Right cardiac atrium (tissue), 5 donors: ENCODE measurements at regions not wholly inside any gene's neighbourhood (a gene's known extent, or its start where the extent isn't known, plus 50 kb on each side); places are given as distances from the start of the nearest gene placed in this dataset.
A peak's percentile ranks its signal among the peaks of the same experiment; 100 is the strongest.

Source experiments
- ATAC-seq, 2 donors: fragments of 200-7000 bp; cut with Tn5 transposase; one replicate each; pipeline versions ENCODE4 v1.8.0 to v1.9.1; 2020; ENCODE audit warnings: moderate library complexity in 2 of 2, mild to moderate bottlenecking in 1 of 2
- DNase-seq, 3 donors: peaks; one replicate each; pipeline ENCODE4 v3.0.0-alpha.2; 2020
- H3K27ac ChIP-seq: one replicate; pipeline ENCODE4 v1.5.1; 2013; ENCODE audit warnings: mild to moderate bottlenecking, low read length, control low read depth, moderate library complexity
- H3K27me3 ChIP-seq: one replicate; pipeline ENCODE4 v1.6.1; 2013; ENCODE audit not compliant: control insufficient read depth, insufficient read depth
- H3K4me1 ChIP-seq: one replicate; pipeline ENCODE4 v1.6.1; 2013; ENCODE audit warnings: low read length; ENCODE audit not compliant: control insufficient read depth, insufficient read depth
- H3K4me3 ChIP-seq: one replicate; pipeline ENCODE4 v1.5.1; 2013; ENCODE audit warnings: low read length, control low read depth
- H3K9me3 ChIP-seq: one replicate; pipeline ENCODE4 v1.6.1; 2013; ENCODE audit warnings: low read length; ENCODE audit not compliant: control insufficient read depth
- WGBS: extraction: QIAGEN DNeasy Blood & Tissue Kit; methylation state at CpG from one replicate; pipeline ENCODE4 v1.1.7; 2013; 5-methylcytosine and 5-hydroxymethylcytosine counted together
- intact Hi-C, 4 donors: fragments of 100-400 bp; cut with DNase I; formaldehyde crosslinking; loops; one replicate each; pipeline versions ENCODE4 v1.11.0 to v1.14.0; 2022 to 2023
- donor health status: healthy with polysubstance abuse.
- donor health status: DM: no; HTN: yes; CAD: no.
- donor health status: DM: no; HTN: no; CAD: no.
- donor health status: DM: no; HTN: yes; CAD: no; lungs with severe emphysema.
- donor health status: DM: yes; HTN: yes; CAD: no.

- ATAC-seq (peak in 1 of 2 donors; percentile 10), DNase-seq (no peak)
- H3K27me3 ChIP-seq = no peaks in the 10 kb centered on the region
- intact Hi-C loops = no loop called here
- no peak overlapping the region for H3K4me3 ChIP-seq
- 83% methylated on average over 23 of the region's 23 CpGs for WGBS
- H3K4me1 ChIP-seq = no peaks in the 10 kb centered on the region
- H3K27ac ChIP-seq = no peak overlapping the region
- no peaks in the 10 kb centered on the region for H3K9me3 ChIP-seq
These were observed 452.4 kb upstream of the B3GAT1 start for GRCh38 chr11:134864233-134864967.

DNA sequence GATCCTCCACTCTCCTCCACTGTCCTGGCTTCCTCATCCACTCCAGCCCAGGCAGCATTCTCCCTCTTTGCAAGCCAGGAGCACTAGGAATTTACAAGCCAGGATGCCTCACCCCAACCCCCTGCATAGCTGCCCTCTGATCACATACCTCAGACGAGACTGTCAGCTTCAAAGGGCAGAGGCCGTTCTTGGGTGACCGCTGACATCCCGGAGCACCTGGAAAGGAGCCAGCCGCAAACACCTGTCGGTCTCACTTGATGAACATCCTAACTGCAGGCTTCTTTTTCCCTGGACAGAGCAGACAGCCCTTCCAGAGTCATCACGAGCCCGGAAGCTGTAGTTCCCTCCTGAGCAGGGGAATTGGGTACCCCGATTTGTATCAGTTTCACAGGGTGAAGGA lies 451.3 kb upstream of the B3GAT1 start:
- ATAC-seq (no peak), DNase-seq (no peak)
- Histone ChIP-seq H3K9me3 (no peaks in the 10 kb centered on the region), H3K4me1 (no peaks in the 10 kb centered on the region), H3K4me3 (no peak overlapping the region), H3K27ac (no peak overlapping the region), H3K27me3 (no peaks in the 10 kb centered on the region)
- intact Hi-C loops = no loop called here
- 56% methylated on average over 9 of the region's 9 CpGs for whole genome bisulfite sequencing

DNA sequence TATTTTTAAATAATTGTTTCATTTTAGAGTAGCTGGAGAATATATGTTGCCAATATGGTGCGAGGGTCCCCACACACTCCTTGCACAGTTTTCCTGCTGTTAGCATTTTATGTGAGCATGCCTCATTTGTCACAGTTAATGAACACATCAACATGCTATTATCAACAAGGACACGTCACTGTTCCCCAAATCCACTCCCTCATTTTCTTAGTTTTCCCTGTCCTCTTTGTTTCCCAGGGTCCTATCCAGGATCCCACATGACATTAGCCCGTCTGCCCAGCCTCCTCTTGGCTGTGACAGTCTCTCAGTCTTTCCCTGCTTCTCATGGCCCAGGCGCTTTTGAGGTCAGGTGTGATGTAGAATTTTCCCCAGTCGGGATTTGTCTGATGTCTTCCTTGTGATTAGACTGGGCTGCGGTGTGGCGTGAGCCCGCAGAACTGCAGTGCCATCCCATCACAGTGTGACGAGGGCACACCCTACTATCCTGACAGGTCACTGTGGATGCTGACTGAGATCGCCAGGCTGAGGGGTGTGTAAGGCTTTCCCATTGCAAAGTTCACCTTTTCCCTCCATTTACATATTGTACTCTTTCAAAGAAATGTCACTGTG lies 450.6 kb upstream of the B3GAT1 start:
- intact Hi-C loops = no loop called here
- ATAC-seq (no peak), DNase-seq (no peak)
- WGBS = 60% methylated on average over 10 of the region's 10 CpGs
- H3K27me3 ChIP-seq = no peaks in the 10 kb centered on the region
- H3K4me3 ChIP-seq = no peak overlapping the region
- H3K4me1 ChIP-seq = no peaks in the 10 kb centered on the region
- H3K27ac ChIP-seq = no peak overlapping the region
- no peaks in the 10 kb centered on the region for H3K9me3 ChIP-seq

- no peaks in the 10 kb centered on the region for H3K9me3 ChIP-seq
- no peaks in the 10 kb centered on the region for H3K27me3 ChIP-seq
- 38% methylated on average over 5 of the region's 5 CpGs for WGBS
- intact Hi-C loops = no loop called here
- no peak overlapping the region for H3K27ac ChIP-seq
- no peaks in the 10 kb centered on the region for H3K4me1 ChIP-seq
- no peak overlapping the region for H3K4me3 ChIP-seq
- ATAC-seq (no peak), DNase-seq (no peak)
These were observed 450.1 kb upstream of the B3GAT1 start for GRCh38 chr11:134862105-134862502.

DNA sequence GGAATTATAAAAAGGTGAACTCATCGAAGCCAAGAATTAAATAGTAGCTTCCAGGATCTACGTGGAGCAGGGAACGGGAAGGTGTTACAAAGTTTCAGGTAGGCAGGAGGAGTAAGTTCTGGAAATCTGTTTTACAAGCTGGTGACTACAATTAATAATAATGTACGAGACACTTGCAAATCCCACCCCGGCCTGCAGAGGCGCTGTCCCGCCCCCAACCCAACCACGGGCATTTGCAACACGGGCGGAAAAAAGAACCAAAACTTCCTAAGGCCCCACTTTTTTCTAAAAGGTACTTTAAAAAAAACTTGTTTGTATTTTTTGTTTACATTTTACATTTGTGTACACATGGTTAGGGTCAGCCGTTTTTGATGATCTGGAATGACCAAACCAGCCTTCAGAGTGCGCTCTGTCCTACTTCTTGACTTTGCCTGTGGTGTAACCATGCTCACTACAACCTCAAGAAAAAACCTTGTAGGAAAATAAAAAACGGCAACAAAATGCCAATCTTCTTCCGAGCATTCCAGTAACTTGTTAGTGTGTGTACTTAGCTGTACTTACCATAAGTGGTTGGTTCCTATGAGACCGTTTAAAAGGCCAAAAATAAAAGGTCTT lies 449.6 kb upstream of the B3GAT1 start:
- intact Hi-C loops = no loop called here
- 79% methylated on average over 15 of the region's 15 CpGs for WGBS
- Histone ChIP-seq H3K9me3 (no peaks in the 10 kb centered on the region), H3K27ac (no peak overlapping the region), H3K4me3 (no peak overlapping the region), H3K27me3 (no peaks in the 10 kb centered on the region), H3K4me1 (no peaks in the 10 kb centered on the region)
- DNase-seq (no peak), ATAC-seq (no peak)

DNA sequence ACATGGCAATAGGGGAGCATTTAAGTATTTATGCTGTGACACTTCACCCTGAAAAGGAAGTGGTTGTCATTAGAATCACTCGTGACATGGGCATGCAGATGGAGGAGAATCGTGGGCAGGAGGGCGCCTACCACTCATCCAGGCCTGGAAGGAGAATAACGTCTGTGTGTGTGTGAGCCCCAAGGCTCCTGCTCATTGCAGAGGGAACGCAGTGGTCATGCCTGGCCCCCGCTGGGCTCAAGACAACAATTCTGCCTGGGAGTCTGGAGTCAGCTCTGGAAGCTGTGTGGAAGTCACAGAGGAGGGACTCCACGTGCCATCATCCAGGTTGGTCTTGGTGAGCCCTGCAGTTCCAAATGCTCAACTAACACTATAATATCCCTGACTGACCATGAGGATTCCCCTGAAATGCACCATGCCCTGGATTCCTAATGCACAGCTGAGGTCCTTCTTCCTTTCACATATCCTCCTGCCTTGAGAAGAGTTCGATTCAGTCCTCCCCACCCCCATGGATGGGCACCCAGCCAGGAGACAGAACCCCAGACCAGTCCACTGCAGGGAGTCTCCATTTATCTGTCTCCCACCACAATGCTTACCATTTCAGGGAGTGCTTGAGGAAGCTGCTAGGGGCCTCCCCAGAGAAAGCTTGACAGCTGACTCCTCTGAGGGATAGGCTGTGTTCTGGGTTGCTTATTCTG lies 446.9 kb upstream of the B3GAT1 start:
- Histone ChIP-seq H3K27me3 (no peaks in the 10 kb centered on the region), H3K27ac (no peak overlapping the region), H3K4me1 (no peaks in the 10 kb centered on the region), H3K9me3 (no peaks in the 10 kb centered on the region), H3K4me3 (no peak overlapping the region)
- WGBS = 68% methylated on average over 8 of the region's 8 CpGs
- no peak for ATAC-seq
- DNase-seq = no peak
- intact Hi-C loops = no loop called here

GRCh38 chr11:134857035-134857434 lies 445.0 kb upstream of the B3GAT1 start:
- Histone ChIP-seq H3K4me1 (no peaks in the 10 kb centered on the region), H3K9me3 (no peaks in the 10 kb centered on the region), H3K4me3 (no peak overlapping the region), H3K27me3 (no peaks in the 10 kb centered on the region), H3K27ac (no peak overlapping the region)
- ATAC-seq (no peak), DNase-seq (no peak)
- WGBS = 82% methylated on average over 4 of the region's 4 CpGs
- intact Hi-C loops = no loop called here

- H3K27me3 ChIP-seq = no peaks in the 10 kb centered on the region
- no peak overlapping the region for H3K4me3 ChIP-seq
- DNase-seq (no peak), ATAC-seq (peak; percentile 18 to 44)
- H3K9me3 ChIP-seq = no peaks in the 10 kb centered on the region
- H3K27ac ChIP-seq = no peak overlapping the region
- H3K4me1 ChIP-seq = no peaks in the 10 kb centered on the region
- intact Hi-C loops = no loop called here
- WGBS = 70% methylated on average over 14 of the region's 14 CpGs
These were observed 444.3 kb upstream of the B3GAT1 start for GRCh38 chr11:134856056-134856971.

- intact Hi-C loops = no loop called here
- H3K9me3 ChIP-seq = no peaks in the 10 kb centered on the region
These were observed 442.2 kb upstream of the B3GAT1 start for GRCh38 chr11:134853992-134854991.

More at GRCh38 chr11:134853992-134854991, 442.2 kb upstream of the B3GAT1 start:
- Histone ChIP-seq H3K4me3 (no peak overlapping the region), H3K27ac (no peak overlapping the region), H3K4me1 (no peaks in the 10 kb centered on the region), H3K27me3 (no peaks in the 10 kb centered on the region)
- 55% methylated on average over 12 of the region's 12 CpGs for WGBS
- ATAC-seq (no peak), DNase-seq (no peak)
